GM18861 (cell line): ENCODE measurements at regions not wholly inside any gene's neighbourhood (a gene's known extent, or its start where the extent isn't known, plus 50 kb on each side); places are given as distances from the start of the nearest gene placed in this dataset.

Experiments used
- ATAC-seq: cut with Tn5 transposase; IDR thresholded peaks from one replicate; pipeline ENCODE4 v1.9.1; 2021; ENCODE audit not compliant: unreplicated experiment

DNA sequence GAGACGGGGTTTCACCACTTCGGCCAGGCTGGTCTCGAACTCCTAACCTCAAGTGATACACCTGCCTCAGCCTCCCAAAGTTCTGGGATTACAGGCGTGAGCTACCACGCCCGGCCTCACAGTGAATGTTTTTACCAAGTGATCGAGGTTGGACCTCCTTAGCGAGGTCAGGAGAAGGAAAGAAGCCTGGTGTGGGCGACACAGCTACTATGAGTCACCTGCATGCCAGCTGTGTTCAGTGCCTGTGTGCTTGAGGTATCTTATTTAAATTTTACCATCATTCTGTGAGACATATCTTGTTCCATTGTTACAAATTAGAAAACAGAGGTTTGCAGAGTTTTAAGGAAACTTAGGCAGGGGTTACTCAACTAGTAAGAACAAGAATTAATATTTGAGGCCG, 174.8 kb upstream of the DYNLRB2 start:
- no peak for ATAC-seq

DNA sequence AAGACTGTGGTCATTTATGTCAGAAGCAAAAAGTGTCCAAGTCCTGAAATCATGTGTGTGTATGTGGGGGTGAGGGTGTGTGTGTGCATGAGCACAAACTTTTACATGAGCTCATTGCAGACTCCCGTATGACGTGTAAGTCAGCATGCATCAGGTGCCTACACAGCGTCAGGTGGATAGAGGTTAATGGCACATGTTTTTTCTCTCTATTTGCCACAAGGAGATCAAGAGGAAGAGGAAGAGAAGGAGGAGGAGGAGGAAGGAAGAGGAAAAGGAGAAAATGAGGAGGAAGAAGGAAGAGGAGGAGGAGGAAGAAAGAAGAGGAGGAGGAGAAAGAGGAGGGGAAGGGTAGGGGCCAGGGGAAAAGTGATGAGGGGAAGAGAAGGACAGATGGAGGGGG, 178.0 kb upstream of the DYNLRB2 start:
- no peak for ATAC-seq

DNA sequence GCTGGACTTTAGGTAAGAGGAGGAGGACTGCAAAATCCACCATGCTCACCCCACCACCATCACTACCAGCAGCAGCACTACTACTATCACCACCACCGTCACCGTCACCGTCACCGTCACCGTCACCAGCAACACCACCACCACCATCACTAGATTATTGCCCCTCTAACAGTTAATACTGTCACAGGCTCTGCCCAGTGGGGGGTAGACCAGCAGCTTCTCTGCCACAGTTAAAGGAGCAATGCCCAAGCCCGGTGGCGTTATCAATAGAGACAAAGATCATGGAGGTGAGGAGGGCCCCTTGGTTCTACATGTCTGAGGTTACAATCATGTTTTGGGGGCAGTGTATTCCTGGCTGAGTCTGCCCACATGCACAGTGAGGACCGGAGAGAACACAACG, 184.4 kb upstream of the DYNLRB2 start:
- ATAC-seq = no peak

DNA sequence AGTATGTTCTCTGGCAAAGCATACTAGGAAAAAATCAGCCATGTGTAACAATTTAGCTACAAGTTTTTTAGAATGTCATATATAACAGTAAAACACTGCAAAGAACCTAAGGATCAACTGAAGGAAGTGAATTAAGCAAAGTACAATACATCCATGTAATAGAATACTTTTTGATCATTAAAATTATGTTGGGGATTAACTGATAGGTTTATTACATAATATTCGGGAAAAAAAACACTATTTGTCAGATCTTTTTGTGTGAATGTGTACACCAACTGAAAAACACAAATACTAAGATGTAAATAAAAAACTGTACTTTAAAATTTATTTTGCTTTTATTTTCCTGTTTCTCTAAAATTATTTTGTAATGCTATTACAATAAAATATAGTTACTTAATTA, 185.5 kb upstream of the DYNLRB2 start:
- ATAC-seq = no peak

DNA sequence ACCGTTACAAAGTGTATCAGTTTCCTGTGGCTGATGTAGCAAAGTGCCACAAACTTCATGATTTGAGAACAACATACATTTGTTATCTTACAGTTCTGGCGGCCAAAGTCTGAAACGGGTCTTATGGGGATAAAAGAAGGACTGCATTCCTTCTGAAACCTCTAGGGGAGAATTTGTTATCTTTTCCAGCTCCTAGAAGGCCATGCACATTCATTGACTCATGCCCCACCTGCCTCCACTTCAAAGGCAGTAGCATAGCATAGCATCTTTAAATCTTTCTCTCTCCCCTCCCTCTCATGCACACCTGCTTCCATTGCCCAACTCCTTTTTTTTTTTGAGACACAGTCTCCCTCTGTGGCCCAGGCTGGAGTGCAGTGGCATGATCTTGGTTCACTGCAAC, 190.7 kb upstream of the DYNLRB2 start:
- ATAC-seq = no peak

DNA sequence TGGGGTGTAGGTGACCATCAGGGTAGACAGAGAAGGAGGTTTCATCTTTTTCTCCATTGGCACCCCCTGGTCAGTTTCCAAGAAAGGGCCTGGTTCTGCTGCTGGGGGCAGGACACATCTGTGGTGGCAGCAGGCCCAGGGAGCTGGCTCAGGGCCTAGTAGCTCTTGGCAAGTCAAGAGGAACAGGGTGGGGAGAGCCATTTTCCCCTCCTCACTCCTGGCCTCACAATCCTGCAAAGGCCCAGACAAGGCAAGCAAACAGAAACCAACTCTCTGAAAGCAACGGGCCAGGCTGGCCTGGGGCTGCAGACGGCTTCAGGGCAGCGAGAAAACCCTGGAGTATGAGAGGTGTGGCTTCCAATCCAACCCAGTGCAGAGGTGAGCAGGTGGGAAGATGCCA, 192.9 kb upstream of the DYNLRB2 start:
- ATAC-seq = no peak

DNA sequence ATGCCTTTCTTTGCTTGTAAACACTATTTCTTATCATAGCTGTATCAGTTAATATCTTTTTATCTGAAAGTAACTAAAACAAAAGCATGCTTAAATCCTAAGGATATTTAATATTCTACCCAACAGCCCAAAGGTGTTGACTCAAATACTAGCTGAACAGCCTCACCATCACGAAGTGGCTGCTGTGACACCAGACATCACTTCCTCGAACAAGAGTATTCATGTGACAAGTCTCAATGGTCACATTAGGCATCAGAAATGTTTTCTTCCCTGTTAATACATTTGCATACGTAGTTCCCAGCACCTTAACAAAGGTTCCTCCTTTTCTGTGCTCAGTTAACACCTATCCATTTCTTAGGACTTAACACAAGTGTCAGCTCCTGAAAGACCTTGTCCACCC, 193.8 kb upstream of the DYNLRB2 start:
- ATAC-seq = no peak

DNA sequence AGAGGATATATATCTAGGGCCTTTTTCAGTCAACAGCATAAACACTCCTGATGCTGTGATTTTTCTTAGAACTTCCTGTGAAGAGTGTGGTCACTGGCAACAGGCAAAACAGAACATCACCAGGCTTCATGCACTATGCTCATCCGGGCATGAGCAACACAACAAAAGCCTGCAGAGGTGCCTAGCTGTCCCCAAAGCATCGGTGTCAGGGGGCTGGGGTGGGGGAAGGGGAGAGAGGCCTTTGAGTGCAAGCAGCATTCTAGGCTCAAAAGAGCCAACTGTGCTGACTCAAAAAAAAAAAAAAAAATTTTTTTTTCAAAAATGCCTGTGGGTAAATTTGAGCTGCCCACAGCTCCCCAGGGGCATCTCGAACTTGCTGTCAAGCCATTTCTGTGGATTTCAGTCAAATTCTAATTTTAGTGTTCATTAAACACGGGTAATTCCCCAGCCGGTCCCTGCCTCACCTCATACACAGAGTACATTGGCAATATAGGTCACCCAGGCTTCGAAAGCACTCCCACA, 194.6 kb upstream of the DYNLRB2 start:
- peak; percentile 86 for ATAC-seq

DNA sequence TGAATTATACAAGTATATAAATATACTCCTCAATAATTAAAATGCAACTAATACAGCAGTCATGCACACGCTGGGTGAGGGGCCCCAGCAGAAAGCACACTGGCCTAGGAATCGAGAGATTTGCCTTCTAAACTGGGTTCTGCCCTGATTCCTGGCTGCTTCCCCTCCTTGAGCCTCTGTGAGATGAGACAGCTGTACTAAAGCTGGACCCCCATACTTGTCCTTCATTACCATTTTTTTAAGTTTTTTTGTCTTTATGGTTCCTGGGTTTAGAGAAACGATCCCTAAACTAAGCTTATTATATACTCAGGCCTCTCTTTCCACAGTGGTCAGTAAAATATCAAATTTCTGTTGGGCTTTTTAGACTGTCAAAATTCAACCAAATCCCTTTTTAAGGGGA, 195.1 kb upstream of the DYNLRB2 start:
- no peak for ATAC-seq

DNA sequence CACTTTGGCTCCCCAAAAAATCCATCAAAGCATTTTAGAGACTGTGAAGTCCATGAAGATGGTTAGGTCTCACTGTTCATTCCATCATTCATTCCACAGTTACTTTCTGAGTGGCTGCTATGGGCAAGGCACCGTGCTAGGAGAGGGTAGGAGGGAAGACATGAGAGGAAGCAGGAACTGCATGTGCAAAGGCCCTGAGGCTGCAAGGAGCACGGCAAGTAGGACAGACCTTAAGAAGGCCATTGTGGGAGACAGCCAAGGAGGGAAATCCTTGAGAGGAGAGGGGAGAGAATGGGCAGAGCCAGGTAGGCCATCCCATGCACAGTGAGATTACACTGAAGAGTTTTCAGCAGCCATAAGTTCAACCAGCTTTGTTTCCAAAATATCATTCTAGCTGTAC, 196.2 kb upstream of the DYNLRB2 start:
- no peak for ATAC-seq

DNA sequence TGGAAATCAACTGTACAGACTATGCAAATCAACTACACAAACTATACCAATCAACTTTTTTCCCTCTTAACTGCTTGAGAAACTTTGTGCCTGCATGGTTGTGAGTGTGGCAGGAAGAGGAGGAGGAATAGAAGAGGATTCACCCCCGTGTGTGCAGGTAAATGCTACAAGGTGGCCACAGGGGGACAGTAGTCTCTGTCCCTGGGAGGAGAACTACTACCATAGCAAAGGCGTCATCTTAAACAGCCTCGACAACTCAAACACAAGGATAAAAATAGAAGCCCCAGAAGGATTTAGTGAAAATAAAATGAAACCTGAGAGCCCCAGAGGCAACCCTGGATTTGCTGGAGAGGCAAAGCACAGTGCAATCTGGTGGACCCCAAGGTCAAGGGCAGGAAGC, 199.5 kb upstream of the DYNLRB2 start:
- ATAC-seq = no peak

DNA sequence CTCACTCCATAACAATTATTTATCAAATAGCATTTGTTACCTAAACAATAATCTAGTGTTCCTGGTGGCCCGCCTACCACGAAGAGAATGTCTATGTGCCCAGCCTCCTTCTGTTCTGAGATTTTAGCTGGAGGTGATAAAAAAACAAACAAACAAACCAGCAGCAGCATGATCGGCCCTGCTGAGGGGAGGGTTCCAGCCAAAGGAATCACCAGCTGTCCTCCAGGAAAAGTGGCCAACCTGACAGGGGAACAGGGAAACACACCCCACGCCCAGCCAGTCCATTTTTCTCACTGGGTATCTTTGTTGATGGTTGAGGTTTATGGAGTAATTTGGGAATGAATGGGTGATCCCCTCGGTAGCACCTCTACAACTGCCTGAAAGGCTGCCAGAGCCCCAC, 203.0 kb upstream of the DYNLRB2 start:
- no peak for ATAC-seq

DNA sequence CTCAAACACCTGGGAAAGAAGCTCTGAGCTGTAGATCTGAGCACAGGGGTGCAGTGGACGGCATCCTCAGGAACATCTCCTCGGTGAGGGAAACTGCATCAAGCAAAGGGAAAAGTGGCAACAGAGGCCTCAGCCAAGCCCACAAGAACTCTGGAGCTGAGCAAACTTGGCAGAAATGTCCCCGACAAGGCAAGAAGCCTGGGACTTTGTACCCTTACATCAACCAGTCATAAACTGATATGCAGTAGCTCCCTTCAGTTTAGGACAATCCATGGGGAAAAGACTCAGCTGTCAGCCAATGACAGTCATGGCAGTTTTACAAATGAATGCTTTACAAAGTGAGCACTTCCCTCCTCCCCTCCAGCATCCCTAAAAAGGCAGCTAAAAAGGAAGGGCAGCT, 210.0 kb upstream of the DYNLRB2 start:
- no peak for ATAC-seq

DNA sequence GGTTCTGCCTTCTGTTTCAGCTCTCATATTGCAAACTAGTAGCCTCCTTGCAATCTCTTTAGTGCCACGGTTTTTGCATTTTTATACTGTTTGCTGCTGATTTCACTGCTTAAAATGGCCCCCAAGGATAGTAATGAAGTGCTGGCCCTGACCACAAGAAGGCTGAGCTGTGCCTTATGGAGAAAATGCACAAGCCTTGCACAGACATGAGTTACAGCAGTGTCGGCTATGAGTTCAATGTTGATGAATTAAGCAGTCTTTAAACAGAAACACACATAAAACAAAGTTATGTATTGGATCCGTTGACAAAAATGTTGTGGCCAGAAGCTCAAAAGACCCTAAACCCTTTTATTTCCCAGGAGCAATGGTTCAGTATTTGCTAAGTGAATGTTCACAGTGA, 210.6 kb upstream of the DYNLRB2 start:
- ATAC-seq = no peak

DNA sequence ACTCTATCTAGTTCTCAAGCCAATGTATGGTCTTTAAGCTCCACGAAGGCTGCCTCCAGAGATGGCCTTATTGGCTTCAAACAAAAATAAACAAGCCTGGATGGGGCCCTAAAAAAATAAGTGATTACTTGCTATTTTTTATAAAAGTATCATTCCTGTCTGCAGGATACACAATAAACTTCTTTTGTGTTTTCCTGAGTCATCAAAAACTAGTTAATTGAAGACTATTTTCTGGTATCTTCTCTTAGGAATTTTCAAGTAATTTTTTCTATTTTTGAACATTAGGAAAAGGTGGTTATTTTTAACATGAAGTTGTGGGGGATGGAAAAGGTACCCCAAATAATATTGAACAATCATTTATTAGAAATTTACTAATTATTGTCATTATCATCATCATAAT, 213.1 kb upstream of the DYNLRB2 start:
- ATAC-seq = no peak

DNA sequence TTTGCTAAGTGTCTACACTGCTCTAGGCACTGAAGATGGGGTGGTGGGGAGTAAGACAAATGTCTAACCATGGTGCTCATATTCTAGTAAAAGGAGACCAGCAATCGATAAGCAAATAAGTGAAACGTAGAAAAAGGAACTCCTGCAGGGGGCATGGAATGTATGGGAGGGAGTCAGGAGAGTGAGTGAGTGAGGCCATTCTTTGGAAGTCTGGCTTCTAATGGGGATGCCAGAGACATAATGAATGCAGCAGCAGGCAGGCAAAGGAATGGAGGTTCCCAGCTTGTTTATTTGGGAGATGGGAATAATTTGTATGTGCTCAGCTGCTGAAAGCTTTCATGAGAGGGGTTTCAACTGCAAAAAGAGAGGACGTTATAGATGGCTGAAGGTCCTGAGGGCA, 216.4 kb upstream of the DYNLRB2 start:
- ATAC-seq = no peak

DNA sequence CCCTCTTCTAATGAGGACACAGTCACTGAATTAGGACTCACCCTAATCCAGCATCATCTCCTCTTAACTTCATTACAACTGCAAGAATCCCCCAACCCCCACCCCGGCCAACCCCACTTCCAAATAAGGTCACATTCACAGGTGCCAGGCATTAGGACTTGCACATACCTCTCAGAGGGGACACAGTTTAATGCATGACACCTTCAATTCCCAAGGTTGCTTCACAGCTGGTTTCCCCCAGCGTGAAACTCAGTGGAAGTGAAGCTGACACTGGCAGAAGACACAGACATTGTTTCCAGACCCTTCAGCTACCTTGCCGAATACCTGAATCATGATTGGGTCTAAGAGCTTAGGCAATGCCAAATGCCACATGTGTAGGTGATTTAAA, 217.0 kb upstream of the DYNLRB2 start:
- ATAC-seq = no peak

DNA sequence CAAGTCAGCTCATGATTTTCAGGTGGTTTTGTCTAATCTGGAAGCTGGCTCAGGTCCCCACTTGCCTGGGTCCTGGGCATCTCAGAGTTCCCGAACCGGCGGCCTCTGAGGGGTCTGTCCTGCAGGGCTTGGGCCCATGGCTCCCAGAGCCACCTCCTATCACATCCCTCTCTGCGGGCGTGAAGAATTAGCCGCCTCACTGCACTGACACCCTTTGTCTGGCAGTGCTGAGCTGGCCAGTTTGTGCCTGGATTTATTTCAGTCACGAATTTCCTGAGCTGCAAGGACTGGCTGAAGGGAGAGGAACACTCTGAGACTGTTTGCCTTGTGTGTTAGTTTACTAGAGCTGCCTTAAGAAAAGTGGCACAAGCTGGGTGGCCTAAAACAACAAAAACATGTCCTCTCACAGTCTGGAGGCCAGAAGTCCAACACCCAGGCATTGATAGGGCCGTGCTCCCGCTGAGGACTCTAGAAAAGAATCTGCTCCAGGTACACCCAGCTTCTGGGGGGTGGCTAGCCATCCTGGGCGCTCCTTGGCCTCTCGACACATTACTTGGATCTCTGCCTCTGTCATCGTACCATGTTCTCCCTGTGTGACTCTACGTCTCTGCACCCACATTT, 217.5 kb upstream of the DYNLRB2 start:
- no peak for ATAC-seq

DNA sequence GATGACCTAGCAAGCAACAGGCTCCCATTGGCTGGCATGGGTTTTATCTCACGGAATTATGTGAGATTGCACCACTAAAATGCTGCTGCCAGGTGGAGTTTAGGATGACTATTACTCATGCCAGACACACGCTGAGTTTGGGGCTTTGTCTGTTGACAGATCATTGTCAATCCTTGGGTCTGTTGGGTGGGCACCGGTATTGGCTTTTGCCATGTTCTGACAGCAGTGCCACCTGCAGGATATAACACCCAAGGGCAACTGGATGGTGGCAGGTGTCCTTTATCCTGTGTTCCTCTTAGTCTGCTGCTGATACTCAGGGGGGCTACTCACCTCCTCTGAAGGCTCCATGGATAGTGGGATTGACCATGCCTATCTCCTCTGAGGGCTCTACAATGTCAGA, 221.6 kb upstream of the DYNLRB2 start:
- ATAC-seq = no peak

DNA sequence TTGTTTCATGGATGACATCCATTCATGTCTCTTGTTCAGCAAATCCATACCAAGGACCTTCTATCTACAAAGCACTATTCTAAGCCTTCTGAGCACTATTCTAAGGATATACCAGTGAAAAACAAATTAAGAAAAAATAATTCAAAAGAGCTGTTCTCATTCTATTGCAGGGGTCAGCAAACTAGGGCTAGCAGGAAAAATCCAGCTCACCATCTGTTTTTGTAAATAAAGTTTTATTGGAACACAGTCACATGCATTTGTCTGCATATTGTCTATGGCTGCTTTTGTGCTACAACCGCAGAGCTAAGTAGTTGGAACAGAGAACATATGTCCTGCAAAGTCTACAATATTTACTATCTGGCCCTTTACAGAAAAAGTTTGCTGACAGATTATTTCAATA, 222.7 kb upstream of the DYNLRB2 start:
- no peak for ATAC-seq

DNA sequence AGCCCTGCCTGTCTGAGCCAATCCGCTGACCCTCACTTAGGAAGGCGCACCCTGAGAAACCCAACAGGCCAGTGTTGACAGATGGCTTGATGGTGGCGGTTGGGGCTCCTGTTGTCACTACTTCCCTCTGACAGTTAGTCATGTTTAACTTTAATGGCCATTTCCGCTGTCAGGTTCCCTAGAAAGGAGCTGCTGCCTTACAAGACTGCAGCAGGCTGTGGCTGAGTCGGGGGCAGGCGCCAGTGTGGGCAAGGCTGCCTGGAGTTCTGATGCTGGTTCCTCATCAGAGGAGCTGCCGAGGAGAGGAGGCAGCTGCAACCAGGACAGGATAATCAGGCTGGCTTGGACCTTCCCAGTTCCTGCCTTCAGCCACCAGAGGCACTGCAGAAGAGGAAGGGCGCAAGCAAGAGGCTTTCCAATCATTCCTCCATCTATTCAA, 223.2 kb upstream of the DYNLRB2 start:
- no peak for ATAC-seq

DNA sequence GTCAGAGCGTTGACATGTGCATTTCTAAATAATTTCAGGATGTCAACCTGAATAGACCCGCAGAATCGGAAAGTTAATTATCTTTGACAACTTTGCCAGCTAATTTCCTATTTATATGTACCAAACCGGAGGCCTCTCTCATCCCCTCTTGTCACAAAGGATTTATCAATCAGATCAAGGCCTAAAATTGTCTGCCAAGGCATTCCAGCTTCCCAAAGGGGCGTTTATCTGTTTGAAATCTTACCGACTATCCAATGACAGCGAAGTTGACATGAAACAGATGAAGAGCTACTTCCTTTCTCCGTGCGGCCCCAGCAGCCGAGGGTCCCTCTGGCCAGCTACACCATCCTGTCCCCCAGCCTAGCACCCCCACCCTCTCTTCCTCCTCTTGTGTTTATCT, 223.7 kb upstream of the DYNLRB2 start:
- ATAC-seq = no peak

DNA sequence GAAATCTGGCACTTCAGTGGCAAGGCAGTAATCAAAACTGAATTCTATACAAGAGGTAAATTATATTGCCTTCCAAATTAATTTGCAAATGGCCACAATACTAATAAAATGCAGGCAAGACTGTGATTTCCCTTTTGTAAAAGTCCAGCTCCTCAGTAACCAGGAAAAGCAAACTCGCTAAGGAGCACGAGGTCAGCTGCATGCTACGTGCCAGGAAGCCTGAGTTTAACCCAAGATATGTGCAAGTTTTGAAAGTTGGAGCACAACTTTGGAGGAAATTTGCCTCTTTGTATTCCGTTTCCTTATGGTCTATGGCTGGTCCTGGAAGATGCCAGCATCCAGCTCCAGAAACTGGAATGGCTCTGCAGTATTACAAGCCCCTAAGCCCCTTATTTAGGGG, 226.8 kb upstream of the DYNLRB2 start:
- ATAC-seq = no peak

DNA sequence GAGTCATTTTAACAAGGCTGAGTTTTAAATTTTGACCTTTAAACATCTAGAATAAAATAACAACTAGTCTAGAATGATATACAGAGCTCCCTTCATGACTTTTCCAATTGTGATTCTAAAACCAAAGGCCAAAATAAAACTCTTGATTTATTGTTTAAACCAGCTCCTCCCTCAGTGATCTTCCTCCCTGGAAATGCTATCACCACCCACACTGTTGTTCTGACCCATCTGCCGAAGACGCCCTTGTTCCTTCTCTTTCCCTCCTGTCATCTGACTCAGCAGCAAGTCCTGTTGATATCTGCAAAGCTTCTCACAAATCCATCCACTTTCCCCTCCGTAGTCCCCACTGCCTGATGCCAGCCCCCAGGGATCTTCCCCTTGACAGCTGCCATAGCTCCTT, 231.6 kb upstream of the DYNLRB2 start:
- ATAC-seq = no peak
